ENCODE measurements at regions not wholly inside any gene's neighbourhood (a gene's known extent, or its start where the extent isn't known, plus 50 kb on each side); places are given as distances from the start of the nearest gene placed in this dataset.

GRCh38 chr4:167955006-167955405 lies 137.3 kb upstream of the ANXA10 start:
- TF ChIP-seq ZNF843 (tag by site-specific recombination; IDR thresholded peaks at IDR 0.05) (no peak), ZNF24 (tag by site-specific recombination; IDR thresholded peaks at IDR 0.05) (no peak)
